Adrenal gland (tissue), 9 donors: ENCODE measurements at regions not wholly inside any gene's neighbourhood (a gene's known extent, or its start where the extent isn't known, plus 50 kb on each side); places are given as distances from the start of the nearest gene placed in this dataset.

Experiments used
- DNase-seq, 7 donors: peaks; one replicate each; pipeline ENCODE4 v3.0.0-alpha.2; 2019 to 2020
- H3K27ac ChIP-seq, 5 donors: fragments of 200-600 bp; sonication (generic) in 4 of 5; 1 replicate in 3 of 5; 2 replicates in 2 of 5; pipeline versions ENCODE4 v1.5.1 to v1.8.0; 2016 to 2020; ENCODE audit warnings: mild to moderate bottlenecking in 1 of 5
- H3K27me3 ChIP-seq: fragments of 200-600 bp; 2 replicates; pipeline ENCODE4 v1.8.0; 2021
- H3K36me3 ChIP-seq, 2 donors: fragments of 200-600 bp; replicated peaks in 1 of 2; 1 replicate in 1 of 2; 2 replicates in 1 of 2; pipeline versions ENCODE4 v1.5.1 to v1.8.0; 2018 to 2022
- H3K4me1 ChIP-seq, 2 donors: fragments of 200-600 bp; replicated peaks in 1 of 2; 1 replicate in 1 of 2; 2 replicates in 1 of 2; pipeline versions ENCODE4 v1.5.1 to v1.8.0; 2018 to 2021
- H3K4me3 ChIP-seq, 4 donors: fragments of 200-600 bp; sonication (generic) in 3 of 4; one replicate each; pipeline ENCODE4 v1.5.1; 2016 to 2018
- H3K9me3 ChIP-seq, 3 donors: fragments of 200-600 bp; sonication (generic) in 1 of 3; replicated peaks in 1 of 3; 1 replicate in 2 of 3; 2 replicates in 1 of 3; pipeline versions ENCODE4 v1.5.1 to v1.8.0; 2016 to 2021
- CTCF ChIP-seq, 6 experiments: fragments of 450-650 bp in 4 of 6; fragments of 200-600 bp in 2 of 6; sonication (generic) in 1 of 6; IDR thresholded peaks; 1 replicate in 5 of 6; 2 replicates in 1 of 6; pipeline versions ENCODE4 v1.5.1 to v1.8.0; 2016 to 2021; ENCODE audit warnings: antibody characterized with exemption in 6 of 6, mild to moderate bottlenecking in 2 of 6, moderate library complexity in 1 of 6
- POLR2A ChIP-seq, 2 donors: fragments of 450-650 bp; IDR thresholded peaks; one replicate each; pipeline ENCODE4 v1.6.1; 2017; ENCODE audit warnings: antibody characterized with exemption in 2 of 2, mild to moderate bottlenecking in 2 of 2, moderate library complexity in 1 of 2
- WGBS, 4 donors: extraction: QIAGEN DNeasy Blood & Tissue Kit in 2 of 4; methylation state at CpG; one replicate each; pipeline versions ENCODE4 v1.1.5 to v1.1.7; 2013 to 2017; 5-methylcytosine and 5-hydroxymethylcytosine counted together
- intact Hi-C, 2 donors: fragments of 100-400 bp; cut with DNase I; formaldehyde crosslinking; loops; one replicate each; pipeline versions ENCODE4 v1.14.1 to v1.15.0; 2022 to 2023
- donor health status: healthy with polysubstance abuse.
- donor health status: Bipolar disorder and iron deficiency.
- donor health status: DM: yes; HTN: yes; CAD: no.
- donor health status: DM: no; HTN: no; CAD: no.
- donor health status: DM: no; HTN: no; CAD: no.

GRCh38 chr5:174410716-174411478 is 313.5 kb upstream of the MSX2 start:
- TF ChIP-seq POLR2A (IDR thresholded peaks at IDR 0.05) (no peak), CTCF (IDR thresholded peaks at IDR 0.05) (no peak)
- Histone ChIP-seq H3K36me3 (no peaks in the 10 kb centered on the region), H3K4me3 (no peak overlapping the region), H3K27me3 (peaks cover 7% of the 10 kb centered on the region), H3K9me3 (no peaks in the 10 kb centered on the region), H3K27ac (no peak overlapping the region), H3K4me1 (no peaks in the 10 kb centered on the region)
- WGBS, 4 donors, result 66 to 78% (median 76%) methylated on average over 12 of the region's 12 CpGs
- intact Hi-C loops, result loop anchor here (10.0 kb wide), 2 partner anchors 384 to 524 kb away; no protein-coding TSS in a partner anchor
- no peak for DNase-seq

- no peak for DNase-seq
- Histone ChIP-seq H3K36me3 (no peaks in the 10 kb centered on the region), H3K4me1 (no peaks in the 10 kb centered on the region), H3K9me3 (no peaks in the 10 kb centered on the region), H3K4me3 (no peak overlapping the region), H3K27ac (no peak overlapping the region), H3K27me3 (peaks cover 10% of the 10 kb centered on the region)
- WGBS, 4 donors, result 73 to 82% (median 77%) methylated on average over 4 of the region's 4 CpGs
- intact Hi-C loops, result loop anchor here (10.0 kb wide), 2 partner anchors 383 to 523 kb away; no protein-coding TSS in a partner anchor
- TF ChIP-seq CTCF (IDR thresholded peaks at IDR 0.05) (no peak), POLR2A (IDR thresholded peaks at IDR 0.05) (no peak)
Observed at GRCh38 chr5:174411479-174411819, 312.9 kb upstream of the MSX2 start.

GRCh38 chr5:174412374-174412773 is 312.0 kb upstream of the MSX2 start:
- WGBS, 4 donors, result 44 to 80% (median 60%) methylated on average over 1 of the region's 1 CpG
- Histone ChIP-seq H3K27me3 (peaks cover 18% of the 10 kb centered on the region), H3K27ac (no peak overlapping the region), H3K4me3 (no peak overlapping the region), H3K36me3 (no peaks in the 10 kb centered on the region), H3K4me1 (no peaks in the 10 kb centered on the region), H3K9me3 (no peaks in the 10 kb centered on the region)
- intact Hi-C loops, result loop anchor here (10.0 kb wide), 2 partner anchors 382 to 522 kb away; no protein-coding TSS in a partner anchor
- TF ChIP-seq CTCF (IDR thresholded peaks at IDR 0.05) (no peak), POLR2A (IDR thresholded peaks at IDR 0.05) (no peak)
- no peak for DNase-seq

GRCh38 chr5:174412941-174413340 is 311.4 kb upstream of the MSX2 start:
- TF ChIP-seq CTCF (IDR thresholded peaks at IDR 0.05) (no peak), POLR2A (IDR thresholded peaks at IDR 0.05) (no peak)
- DNase-seq, result no peak
- H3K4me3 ChIP-seq, result no peak overlapping the region
- 47 to 57% (median 48%) methylated on average over 3 of the region's 3 CpGs for WGBS, 4 donors
- no peaks in the 10 kb centered on the region for H3K4me1 ChIP-seq
- H3K36me3 ChIP-seq, result no peaks in the 10 kb centered on the region
- H3K27ac ChIP-seq, result no peak overlapping the region
- intact Hi-C loops, result loop anchor here (10.0 kb wide), 2 partner anchors 382 to 522 kb away; no protein-coding TSS in a partner anchor
- peaks cover 23% of the 10 kb centered on the region for H3K27me3 ChIP-seq
- no peaks in the 10 kb centered on the region for H3K9me3 ChIP-seq
